ENCODE measurements at regions not wholly inside any gene's neighbourhood (a gene's known extent, or its start where the extent isn't known, plus 50 kb on each side); places are given as distances from the start of the nearest gene placed in this dataset.

- TF ChIP-seq REST (IDR thresholded peaks at IDR 0.05; ENCODE audit: insufficient read depth in 1 of 2, low read depth in 2 of 2, low read length in 1 of 2) (no peak), CTCF (IDR thresholded peaks at IDR 0.05) (no peak), TCF7L2 (IDR thresholded peaks at IDR 0.05; ENCODE audit: low read depth, low read length) (no peak), POLR2AphosphoS5 (IDR thresholded peaks at IDR 0.05; ENCODE audit: low read depth, low read length) (no peak)
These were observed 119.0 kb downstream of the NKX6-1 start for GRCh38 chr4:84379917-84380641.
